Endothelial cell of umbilical vein (primary cell): ENCODE measurements at regions not wholly inside any gene's neighbourhood (a gene's known extent, or its start where the extent isn't known, plus 50 kb on each side); places are given as distances from the start of the nearest gene placed in this dataset.

Experiments
- BruUV-seq: library from RNA; stranded (reverse); fragments of 400-500 nt; replicated peaks from 2 replicates; lab custom pipeline; 2021; lab: Mats Ljungman, UMichigan
- CTCF ChIA-PET: fragments of 300-600, 350-600 bp; sonication (Branson Sonifier 250); formaldehyde crosslinking; loops from one replicate; lab custom pipeline; 2021; ENCODE audit warnings: antibody characterized with exemption, inconsistent platforms; lab: Charles Lee
- POLR2A ChIA-PET: fragments of 300-600, 350-600 bp; sonication (Branson Sonifier 250); formaldehyde crosslinking; loops from one replicate; lab custom pipeline; 2021; ENCODE audit warnings: antibody characterized with exemption, inconsistent platforms; lab: Charles Lee
- DNase-seq: peaks from one replicate; pipeline ENCODE4 v3.0.0-alpha.2; 2011; ENCODE audit warnings: low read depth, low spot score
- FAIRE-seq: peaks from 2 replicates; lab custom pipeline; 2011; peaks lifted over from hg19 to GRCh38; lab: Jason Lieb, UNC
- H2AFZ ChIP-seq: 2 replicates; pipeline ENCODE4 v1.6.0; 2012; ENCODE audit warnings: low read depth, low read length, control low read depth, inconsistent platforms
- H3K27ac ChIP-seq: 2 replicates; pipeline ENCODE4 v1.5.1; 2011; ENCODE audit warnings: low read depth, mild to moderate bottlenecking, control low read depth, low read length, moderate library complexity; ENCODE audit not compliant: insufficient read depth
- H3K27me3 ChIP-seq, 2 experiments: 2 replicates each; pipeline versions ENCODE4 v1.6.0 to v1.6.1; 2011; ENCODE audit warnings: low read length in 2 of 2, mixed read lengths in 1 of 2; ENCODE audit not compliant: control insufficient read depth in 2 of 2, insufficient read depth in 2 of 2
- H3K36me3 ChIP-seq, 2 experiments: 2 replicates in 1 of 2; 3 replicates in 1 of 2; pipeline ENCODE4 v1.5.1; 2011; ENCODE audit warnings: low read length in 2 of 2, mild to moderate bottlenecking in 1 of 2, moderate library complexity in 1 of 2; ENCODE audit not compliant: control insufficient read depth in 2 of 2, insufficient read depth in 2 of 2; ENCODE audit errors: extremely low read depth in 1 of 2
- H3K4me1 ChIP-seq: 3 replicates; pipeline ENCODE4 v1.5.1; 2011; ENCODE audit warnings: mild to moderate bottlenecking, low read length; ENCODE audit not compliant: control insufficient read depth, insufficient read depth; ENCODE audit errors: extremely low read depth
- H3K4me2 ChIP-seq: 2 replicates; pipeline ENCODE4 v1.6.1; 2011; ENCODE audit warnings: low read length, control low read depth, mixed read lengths; ENCODE audit not compliant: insufficient read depth
- H3K4me3 ChIP-seq, 3 experiments: fragments of 200-600 bp in 1 of 3; sonication (generic), shearing (Covaris generic) in 1 of 3; replicated peaks in 1 of 3; 2 replicates each; pipeline ENCODE4 v1.5.1; 2011 to 2016; ENCODE audit warnings: control low read depth in 3 of 3, low read length in 3 of 3, mild to moderate bottlenecking in 2 of 3, inconsistent platforms in 1 of 3, low read depth in 1 of 3, moderate library complexity in 1 of 3; ENCODE audit not compliant: insufficient read depth in 1 of 3
- H3K79me2 ChIP-seq: 2 replicates; pipeline ENCODE4 v1.6.0; 2012; ENCODE audit warnings: low read length, inconsistent platforms; ENCODE audit not compliant: control insufficient read depth, insufficient read depth
- H3K9ac ChIP-seq: replicated peaks from 2 replicates; pipeline ENCODE3; 2011; ENCODE audit warnings: low read length, control low read depth; ENCODE audit not compliant: insufficient read depth; ENCODE audit errors: extremely low read depth
- H3K9me1 ChIP-seq: replicated peaks from 3 replicates; pipeline ENCODE4 v1.6.0; 2011; ENCODE audit warnings: mild to moderate bottlenecking, low read length; ENCODE audit not compliant: control insufficient read depth, insufficient read depth; ENCODE audit errors: extremely low read depth
- H3K9me3 ChIP-seq: replicated peaks from 2 replicates; pipeline ENCODE4 v1.5.1; 2012; ENCODE audit warnings: low read length, inconsistent platforms; ENCODE audit not compliant: control insufficient read depth, insufficient read depth
- H4K20me1 ChIP-seq: replicated peaks from 2 replicates; pipeline ENCODE3; 2011; ENCODE audit warnings: mild to moderate bottlenecking, low read length; ENCODE audit not compliant: control insufficient read depth, insufficient read depth; ENCODE audit errors: extremely low read depth
- CTCF ChIP-seq, 2 donors: IDR thresholded peaks; 1 replicate in 1 of 2; 2 replicates in 1 of 2; pipeline ENCODE4 v1.5.1; 2011; ENCODE audit warnings: low read length in 2 of 2, mild to moderate bottlenecking in 2 of 2, moderate library complexity in 2 of 2, control low read depth in 1 of 2, inconsistent platforms in 1 of 2, low read depth in 1 of 2; ENCODE audit not compliant: insufficient read depth in 1 of 2; ENCODE audit errors: extremely low read depth in 1 of 2
- EZH2 ChIP-seq: IDR thresholded peaks from 2 replicates; pipeline ENCODE4 v1.6.1; 2012; ENCODE audit warnings: borderline replicate concordance, low read depth, mild to moderate bottlenecking, moderate library complexity, low read length, inconsistent platforms; ENCODE audit not compliant: severe bottlenecking
- FOS ChIP-seq: IDR thresholded peaks from 2 replicates; pipeline ENCODE4 v1.6.1; 2011; ENCODE audit warnings: mild to moderate bottlenecking, low read length, moderate library complexity, borderline replicate concordance; ENCODE audit not compliant: insufficient read depth
- GATA2 ChIP-seq: IDR thresholded peaks from 2 replicates; pipeline ENCODE4 v1.7.0; 2011; ENCODE audit warnings: low read depth, mild to moderate bottlenecking, moderate library complexity, mixed read lengths, low read length; ENCODE audit not compliant: insufficient read length, insufficient read depth
- JUN ChIP-seq: IDR thresholded peaks from 2 replicates; pipeline ENCODE4 v1.6.1; 2011; ENCODE audit warnings: borderline replicate concordance, low read depth; ENCODE audit not compliant: insufficient read length, insufficient read depth
- MAX ChIP-seq: IDR thresholded peaks from 2 replicates; pipeline ENCODE4 v1.6.1; 2011; ENCODE audit not compliant: insufficient read depth, insufficient read length
- MYC ChIP-seq: IDR thresholded peaks from one replicate; pipeline ENCODE4 v1.6.1; 2011; ENCODE audit warnings: mild to moderate bottlenecking, low read depth, low read length
- POLR2A ChIP-seq: IDR thresholded peaks from 2 replicates; pipeline ENCODE4 v1.6.1; 2012; ENCODE audit warnings: low read depth, mild to moderate bottlenecking, control low read depth, low read length
- POLR2AphosphoS5 ChIP-seq: IDR thresholded peaks from 2 replicates; pipeline ENCODE4 v1.6.1; 2012; ENCODE audit warnings: low read depth, mild to moderate bottlenecking, control low read depth, low read length, moderate library complexity; ENCODE audit not compliant: insufficient read depth
- dilution Hi-C: fragments of 300-500 bp; cut with MboI; formaldehyde crosslinking; loops from one replicate; pipeline ENCODE4 v1.15.0; 2019; ENCODE audit warnings: low sequenced_read_pairs; ENCODE audit not compliant: extremely low pct_ligation_motif_present
- intact Hi-C: fragments of 100-400 bp; cut with micrococcal nuclease; formaldehyde crosslinking; loops from one replicate; pipeline ENCODE4 v1.10.0; 2022

GRCh38 chr6:14709900-14710299, 536.0 kb upstream of the JARID2 start:
- FAIRE-seq, result no peak
- no peaks in the 10 kb centered on the region for H3K79me2 ChIP-seq
- ChIA-PET POLR2A (no interaction called here), CTCF (no interaction called here)
- H3K9me1 ChIP-seq, result no peaks in the 10 kb centered on the region
- no peaks in the 10 kb centered on the region for H3K4me1 ChIP-seq
- intact Hi-C loops, result loop anchor here (10.0 kb wide), 1 partner anchor 495 kb away; no protein-coding TSS in a partner anchor
- TF ChIP-seq GATA2, result no peak
- no peak for TF ChIP-seq POLR2A
- TF ChIP-seq MAX, result no peak
- no peak for TF ChIP-seq JUN
- no peak for TF ChIP-seq EZH2
- TF ChIP-seq FOS, result no peak
- TF ChIP-seq CTCF (IDR thresholded peaks at IDR 0.05; ENCODE audit: extremely low read depth in 1 of 2, insufficient read depth in 1 of 2, low read depth in 1 of 2, low read length in 2 of 2), result no peak
- no peak for TF ChIP-seq MYC
- TF ChIP-seq POLR2AphosphoS5, result no peak
- no peaks in the 10 kb centered on the region for H3K9me3 ChIP-seq
- no peak overlapping the region for H3K9ac ChIP-seq
- no peak for DNase-seq
- H3K27me3 ChIP-seq, result no peaks in the 10 kb centered on the region
- H3K36me3 ChIP-seq, result no peaks in the 10 kb centered on the region
- no peak overlapping the region for H2AFZ ChIP-seq
- H4K20me1 ChIP-seq, result no peaks in the 10 kb centered on the region
- H3K4me3 ChIP-seq, result no peak overlapping the region
- no peak overlapping the region for H3K4me2 ChIP-seq
- no TSS peak for BruUV-seq
- dilution Hi-C loops, result no loop called here
- H3K27ac ChIP-seq, result no peak overlapping the region
